ENCODE measurements at regions not wholly inside any gene's neighbourhood (a gene's known extent, or its start where the extent isn't known, plus 50 kb on each side); places are given as distances from the start of the nearest gene placed in this dataset.

GRCh38 chr14:22221508-22221907 lies 367.5 kb downstream of the DAD1 start:
- Histone ChIP-seq H3K4me2 (ENCODE audit: insufficient read depth in 1 of 2, low read depth in 2 of 2, low read length in 2 of 2) (no peak overlapping the region), H4K20me1 (replicated peaks in 1 of 2; ENCODE audit: control insufficient read depth in 1 of 2, insufficient read depth in 2 of 2, low read length in 2 of 2) (no peaks in the 10 kb centered on the region), H3K79me1 (ENCODE audit: low read depth, low read length) (no peaks in the 10 kb centered on the region), H2AFZ (ENCODE audit: low read length) (no peak overlapping the region), H4K91ac (replicated peaks; ENCODE audit: insufficient read length, low read length) (no peak overlapping the region), H3K9ac (replicated peaks in 1 of 4; ENCODE audit: extremely low read depth in 1 of 4, low read depth in 3 of 4, low read length in 3 of 4) (no peak overlapping the region), H3K4me1 (replicated peaks in 1 of 4; ENCODE audit: control insufficient read depth in 3 of 4, insufficient read depth in 4 of 4, low read length in 3 of 4) (no peaks in the 10 kb centered on the region), H3K14ac (ENCODE audit: insufficient read length) (no peak overlapping the region), H2BK120ac (replicated peaks; ENCODE audit: low read depth, low read length) (no peak overlapping the region), H2BK15ac (ENCODE audit: low read length) (no peak overlapping the region), H3K23ac (ENCODE audit: insufficient read length) (no peak overlapping the region), H3K36me3 (ENCODE audit: control insufficient read depth in 2 of 4, insufficient read depth in 4 of 4, low read length in 3 of 4) (no peaks in the 10 kb centered on the region), H2BK5ac (ENCODE audit: low read depth, low read length) (no peak overlapping the region), H3K4ac (replicated peaks; ENCODE audit: insufficient read length, low read depth, low read length) (no peak overlapping the region), H2BK20ac (ENCODE audit: low read length) (no peak overlapping the region), H4K5ac (ENCODE audit: insufficient read length, low read depth, low read length) (no peak overlapping the region), H3K18ac (ENCODE audit: extremely low read depth, low read length) (no peak overlapping the region), H4K8ac (ENCODE audit: extremely low read depth, insufficient read depth, low read length) (no peak overlapping the region), H2BK12ac (ENCODE audit: low read depth, low read length) (no peak overlapping the region), H3K27me3 (replicated peaks in 1 of 4; ENCODE audit: control insufficient read depth in 3 of 4, extremely low read depth in 1 of 4, insufficient read depth in 3 of 4, low read length in 3 of 4) (no peaks in the 10 kb centered on the region), H3K23me2 (ENCODE audit: low read depth, low read length) (no peaks in the 10 kb centered on the region), H3K27ac (ENCODE audit: low read depth, low read length) (no peak overlapping the region), H3K9me3 (ENCODE audit: insufficient read depth in 2 of 2, low read depth in 1 of 2, low read length in 1 of 2) (no peaks in the 10 kb centered on the region; a peak in 2 of 4 replicates), H2AK5ac (ENCODE audit: low read depth, low read length) (no peak overlapping the region), H3K79me2 (ENCODE audit: control insufficient read depth in 1 of 2, insufficient read depth in 2 of 2, low read length in 2 of 2) (no peaks in the 10 kb centered on the region), H3K4me3 (ENCODE audit: extremely low read depth in 1 of 4, insufficient read depth in 2 of 4, low read depth in 3 of 4, low read length in 4 of 4) (no peak overlapping the region), H3K56ac (replicated peaks; ENCODE audit: insufficient read length, low read depth, low read length) (no peak overlapping the region)
- DNase-seq (ENCODE audit: low read depth in 1 of 2, low spot score in 2 of 2) (no peak), FAIRE-seq (no peak)
- ChIA-PET CTCF (ENCODE audit: partially characterized antibody) (interaction anchor here (0.6 to 1.4 kb wide), 24 partner anchors 12 to 250 kb away, joined by 3 to 8 read pairs (median 3); no protein-coding TSS in a partner anchor), POLR2A (ENCODE audit: partially characterized antibody) (no interaction called here)
- 80% methylated on average over 3 of the region's 3 CpGs; no CpG with 5 or more reads in 1 of the 2 experiments for WGBS, 2 experiments (ENCODE audit: extremely low coverage in 1 of 2, insufficient coverage in 1 of 2, insufficient read length in 1 of 2, insufficient replicate concordance in 2 of 2, low coverage in 1 of 2, low lambda C conversion rate in 2 of 2, missing lambda C conversion rate in 1 of 2)
- TF ChIP-seq KDM1A (IDR thresholded peaks at IDR 0.05; ENCODE audit: borderline replicate concordance, low read length) (no peak), CBX5 (IDR thresholded peaks at IDR 0.05; ENCODE audit: low read depth, low read length) (no peak), POU5F1 (IDR thresholded peaks at IDR 0.05; ENCODE audit: low read depth, low read length) (no peak), MAX (IDR thresholded peaks at IDR 0.05) (no peak), ASH2L (IDR thresholded peaks at IDR 0.05; ENCODE audit: low read length) (no peak), ATF3 (IDR thresholded peaks at IDR 0.05; ENCODE audit: insufficient read depth, low read depth, low read length) (no peak)
